ENCODE measurements at regions not wholly inside any gene's neighbourhood (a gene's known extent, or its start where the extent isn't known, plus 50 kb on each side); places are given as distances from the start of the nearest gene placed in this dataset.

DNA sequence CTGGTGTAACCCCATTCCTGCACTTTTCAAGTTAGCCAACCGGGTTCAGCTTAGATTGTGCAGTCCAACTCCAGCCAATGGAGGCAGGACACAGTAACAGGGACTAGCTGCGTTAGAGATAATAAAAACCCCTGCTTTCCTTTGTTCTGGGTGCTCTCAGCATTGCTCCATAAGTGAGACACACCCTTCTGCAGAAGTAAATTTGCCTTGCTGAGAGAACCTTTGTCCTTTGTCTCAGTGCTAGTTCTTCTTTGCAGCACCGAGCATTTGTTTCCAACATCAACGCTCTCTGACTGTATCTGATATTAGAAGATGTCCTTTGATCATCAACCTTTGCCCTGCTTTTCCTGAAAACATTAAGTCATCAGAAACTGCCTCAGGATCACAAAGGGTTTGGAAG, 169.5 kb upstream of the OR13F1 start:
- no peaks in the 10 kb centered on the region for H3K79me2 ChIP-seq (ENCODE audit: insufficient read depth)
- no peak overlapping the region for H3K4me2 ChIP-seq (ENCODE audit: unreplicated experiment)
- WGBS, 2 experiments (ENCODE audit: low coverage in 1 of 2, low lambda C conversion rate in 2 of 2, missing lambda C conversion rate in 2 of 2), result 2 to 10% methylated on average over 4 of the region's 4 CpGs
- no peaks in the 10 kb centered on the region for H3K9me3 ChIP-seq (ENCODE audit: low read depth)
- H3K4me1 ChIP-seq (ENCODE audit: insufficient read depth), result no peaks in the 10 kb centered on the region
- H3K4me3 ChIP-seq, result no peak overlapping the region
- H3K9ac ChIP-seq, result no peak overlapping the region
- DNase-seq, result no peak
- H4K20me1 ChIP-seq (ENCODE audit: insufficient read depth), result no peaks in the 10 kb centered on the region
- H3K27ac ChIP-seq, result no peak overlapping the region
- H2AFZ ChIP-seq, result no peak overlapping the region
- no peaks in the 10 kb centered on the region for H3K36me3 ChIP-seq (ENCODE audit: low read depth)
- no peaks in the 10 kb centered on the region for H3F3A ChIP-seq (ENCODE audit: insufficient read depth)
- H3K9me2 ChIP-seq (ENCODE audit: insufficient read depth), result no peaks in the 10 kb centered on the region
- in situ Hi-C loops (cut with MboI), result no loop called here
- no peaks in the 10 kb centered on the region for H3K27me3 ChIP-seq (replicated peaks; ENCODE audit: insufficient read depth)
- no peak for TF ChIP-seq EZH2 (IDR thresholded peaks at IDR 0.05; ENCODE audit: insufficient read depth, poor library complexity, severe bottlenecking)
- no peak for TF ChIP-seq EZH2phosphoT487 (IDR thresholded peaks at IDR 0.05; ENCODE audit: insufficient read depth, low read depth)

DNA sequence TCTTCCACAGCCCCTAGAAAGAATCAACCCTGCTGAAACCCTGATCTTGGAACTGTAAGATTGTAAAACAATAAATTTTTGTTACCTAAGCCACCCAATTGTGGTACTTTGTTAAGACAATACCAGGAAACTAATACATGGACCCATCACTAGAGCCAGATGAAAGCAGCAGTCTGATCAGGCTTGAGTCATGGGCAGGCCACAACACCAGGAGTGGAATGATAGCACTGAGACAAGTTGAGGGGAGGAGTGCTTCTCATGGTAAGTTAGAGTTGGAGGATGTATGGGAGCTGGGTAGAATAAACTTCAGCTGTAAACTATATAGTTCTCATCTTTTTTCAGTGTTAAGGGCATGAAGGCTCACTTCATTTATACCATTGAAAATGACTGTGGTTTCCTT, 164.4 kb upstream of the OR13F1 start:
- Histone ChIP-seq H3K9ac (no peak overlapping the region), H3F3A (ENCODE audit: insufficient read depth) (no peaks in the 10 kb centered on the region), H3K9me2 (ENCODE audit: insufficient read depth) (no peaks in the 10 kb centered on the region), H3K27me3 (replicated peaks; ENCODE audit: insufficient read depth) (no peaks in the 10 kb centered on the region), H3K9me3 (ENCODE audit: low read depth) (no peaks in the 10 kb centered on the region), H4K20me1 (ENCODE audit: insufficient read depth) (no peaks in the 10 kb centered on the region), H3K4me3 (no peak overlapping the region), H3K4me2 (ENCODE audit: unreplicated experiment) (no peak overlapping the region), H2AFZ (no peak overlapping the region), H3K79me2 (ENCODE audit: insufficient read depth) (no peaks in the 10 kb centered on the region), H3K36me3 (ENCODE audit: low read depth) (no peaks in the 10 kb centered on the region), H3K27ac (no peak overlapping the region), H3K4me1 (ENCODE audit: insufficient read depth) (no peaks in the 10 kb centered on the region)
- in situ Hi-C loops (cut with MboI), result no loop called here
- TF ChIP-seq EZH2phosphoT487 (IDR thresholded peaks at IDR 0.05; ENCODE audit: insufficient read depth, low read depth) (no peak), EZH2 (IDR thresholded peaks at IDR 0.05; ENCODE audit: insufficient read depth, poor library complexity, severe bottlenecking) (no peak)
- no peak for DNase-seq

DNA sequence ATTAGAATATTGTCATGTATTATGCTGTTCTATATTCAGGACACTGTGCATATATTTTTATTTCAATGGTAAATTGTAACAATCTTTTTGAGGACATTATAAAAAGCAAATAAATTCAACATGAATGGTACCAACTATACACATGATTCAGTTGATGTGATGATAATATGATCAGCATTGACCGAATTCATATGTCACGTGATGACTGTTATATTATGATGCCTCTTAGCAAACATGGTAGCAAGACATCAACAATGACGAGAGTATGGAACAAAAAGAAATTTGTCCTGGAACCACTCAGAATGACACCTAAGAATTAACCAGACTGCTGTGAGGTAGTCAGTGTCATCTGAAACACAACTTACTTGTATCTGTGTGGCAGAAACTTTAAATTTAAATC, 161.5 kb upstream of the OR13F1 start:
- H3K4me2 ChIP-seq (ENCODE audit: unreplicated experiment), result no peak overlapping the region
- WGBS, 2 experiments (ENCODE audit: low coverage in 1 of 2, low lambda C conversion rate in 2 of 2, missing lambda C conversion rate in 2 of 2), result 36 to 40% methylated on average over 3 of the region's 3 CpGs
- no peak overlapping the region for H3K4me3 ChIP-seq
- no peaks in the 10 kb centered on the region for H3K4me1 ChIP-seq (ENCODE audit: insufficient read depth)
- no peaks in the 10 kb centered on the region for H3K79me2 ChIP-seq (ENCODE audit: insufficient read depth)
- no peak overlapping the region for H3K9ac ChIP-seq
- no peaks in the 10 kb centered on the region for H4K20me1 ChIP-seq (ENCODE audit: insufficient read depth)
- H3K27me3 ChIP-seq (replicated peaks; ENCODE audit: insufficient read depth), result no peaks in the 10 kb centered on the region
- H2AFZ ChIP-seq, result no peak overlapping the region
- no peak for TF ChIP-seq EZH2 (IDR thresholded peaks at IDR 0.05; ENCODE audit: insufficient read depth, poor library complexity, severe bottlenecking)
- no peak for TF ChIP-seq EZH2phosphoT487 (IDR thresholded peaks at IDR 0.05; ENCODE audit: insufficient read depth, low read depth)
- no peak overlapping the region for H3K27ac ChIP-seq
- DNase-seq, result no peak
- no peaks in the 10 kb centered on the region for H3K36me3 ChIP-seq (ENCODE audit: low read depth)
- H3K9me2 ChIP-seq (ENCODE audit: insufficient read depth), result no peaks in the 10 kb centered on the region
- no peaks in the 10 kb centered on the region for H3K9me3 ChIP-seq (ENCODE audit: low read depth)
- in situ Hi-C loops (cut with MboI), result no loop called here
- H3F3A ChIP-seq (ENCODE audit: insufficient read depth), result no peaks in the 10 kb centered on the region

DNA sequence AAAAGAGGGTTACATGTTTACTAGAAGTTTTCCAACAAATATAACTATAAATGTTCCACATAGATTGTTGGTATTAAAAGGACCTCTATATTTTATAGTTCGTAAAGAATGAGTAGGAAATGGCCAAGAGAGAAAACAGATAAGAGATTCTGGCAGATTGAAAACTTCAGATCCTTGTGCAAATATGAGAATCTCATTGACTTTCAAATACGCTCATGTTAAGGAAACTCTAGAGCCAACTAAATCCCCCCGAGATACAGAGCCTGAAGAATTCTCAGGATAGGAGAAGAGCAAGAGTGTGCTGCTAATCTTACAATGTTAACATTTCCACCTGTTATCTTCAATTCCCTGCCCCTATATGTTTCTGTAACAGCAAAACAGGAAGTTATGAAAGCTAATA, 159.0 kb upstream of the OR13F1 start:
- no peaks in the 10 kb centered on the region for H3K4me1 ChIP-seq (ENCODE audit: insufficient read depth)
- H4K20me1 ChIP-seq (ENCODE audit: insufficient read depth), result no peaks in the 10 kb centered on the region
- no peak for DNase-seq
- no peaks in the 10 kb centered on the region for H3K27me3 ChIP-seq (replicated peaks; ENCODE audit: insufficient read depth)
- H3F3A ChIP-seq (ENCODE audit: insufficient read depth), result no peaks in the 10 kb centered on the region
- H2AFZ ChIP-seq, result no peak overlapping the region
- H3K79me2 ChIP-seq (ENCODE audit: insufficient read depth), result no peaks in the 10 kb centered on the region
- in situ Hi-C loops (cut with MboI), result no loop called here
- no peak overlapping the region for H3K4me2 ChIP-seq (ENCODE audit: unreplicated experiment)
- no peak overlapping the region for H3K4me3 ChIP-seq
- TF ChIP-seq EZH2 (IDR thresholded peaks at IDR 0.05; ENCODE audit: insufficient read depth, poor library complexity, severe bottlenecking), result no peak
- no peak for TF ChIP-seq EZH2phosphoT487 (IDR thresholded peaks at IDR 0.05; ENCODE audit: insufficient read depth, low read depth)
- H3K9me2 ChIP-seq (ENCODE audit: insufficient read depth), result no peaks in the 10 kb centered on the region
- H3K36me3 ChIP-seq (ENCODE audit: low read depth), result no peaks in the 10 kb centered on the region
- no peak overlapping the region for H3K9ac ChIP-seq
- WGBS, 2 experiments (ENCODE audit: low coverage in 1 of 2, low lambda C conversion rate in 2 of 2, missing lambda C conversion rate in 2 of 2), result 18 to 27% methylated on average over 3 of the region's 3 CpGs
- no peaks in the 10 kb centered on the region for H3K9me3 ChIP-seq (ENCODE audit: low read depth)
- no peak overlapping the region for H3K27ac ChIP-seq

DNA sequence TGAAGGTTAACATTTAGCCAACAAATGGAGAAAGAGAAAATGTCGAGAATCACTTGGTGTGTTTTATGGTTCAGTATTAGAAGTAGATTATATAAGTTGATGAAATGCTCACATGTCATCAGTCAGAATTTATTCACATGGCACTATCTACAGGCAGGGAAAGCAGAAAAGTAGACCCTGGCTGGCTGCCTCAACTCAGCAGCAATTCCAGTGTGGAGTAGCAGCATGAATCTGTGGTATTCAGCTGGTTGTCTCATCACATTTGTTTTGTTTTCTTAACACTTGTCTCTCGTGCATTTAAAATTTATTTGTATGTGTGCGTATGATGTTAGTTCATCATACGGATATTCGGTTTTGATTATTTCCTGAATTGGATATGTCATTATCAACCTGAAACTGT, 153.5 kb upstream of the OR13F1 start:
- Histone ChIP-seq H4K20me1 (ENCODE audit: insufficient read depth) (no peaks in the 10 kb centered on the region), H3F3A (ENCODE audit: insufficient read depth) (no peaks in the 10 kb centered on the region), H3K4me3 (no peak overlapping the region), H3K27me3 (replicated peaks; ENCODE audit: insufficient read depth) (no peaks in the 10 kb centered on the region), H3K79me2 (ENCODE audit: insufficient read depth) (no peaks in the 10 kb centered on the region), H3K9ac (no peak overlapping the region), H3K4me1 (ENCODE audit: insufficient read depth) (no peaks in the 10 kb centered on the region), H2AFZ (no peak overlapping the region), H3K36me3 (ENCODE audit: low read depth) (no peaks in the 10 kb centered on the region), H3K4me2 (ENCODE audit: unreplicated experiment) (no peak overlapping the region), H3K9me2 (ENCODE audit: insufficient read depth) (no peaks in the 10 kb centered on the region), H3K27ac (no peak overlapping the region), H3K9me3 (ENCODE audit: low read depth) (no peaks in the 10 kb centered on the region)
- in situ Hi-C loops (cut with MboI), result no loop called here
- 22 to 23% methylated on average over 5 of the region's 5 CpGs for WGBS, 2 experiments (ENCODE audit: low coverage in 1 of 2, low lambda C conversion rate in 2 of 2, missing lambda C conversion rate in 2 of 2)
- TF ChIP-seq EZH2phosphoT487 (IDR thresholded peaks at IDR 0.05; ENCODE audit: insufficient read depth, low read depth) (no peak), EZH2 (IDR thresholded peaks at IDR 0.05; ENCODE audit: insufficient read depth, poor library complexity, severe bottlenecking) (no peak)
- DNase-seq, result no peak
